ENCODE measurements at regions not wholly inside any gene's neighbourhood (a gene's known extent, or its start where the extent isn't known, plus 50 kb on each side); places are given as distances from the start of the nearest gene placed in this dataset.
"Not testable (repeated sequence)": the region's sequence is repeated elsewhere in the genome, so short reads cannot be mapped to it uniquely, and the experiment has no call there.

GRCh38 chr10:107517811-107518210 is 353.3 kb upstream of the SORCS1 start:
- DNase-seq (ENCODE audit: low spot score): no peak

- DNase-seq (ENCODE audit: low spot score): no peak
These were observed 351.8 kb upstream of the SORCS1 start for GRCh38 chr10:107516349-107516748.

- not testable (repeated sequence) for DNase-seq (ENCODE audit: low spot score)
These were observed 339.5 kb upstream of the SORCS1 start for GRCh38 chr10:107504011-107504410.

- no peak for DNase-seq (ENCODE audit: low spot score)
These were observed 337.9 kb upstream of the SORCS1 start for GRCh38 chr10:107502229-107502985.

GRCh38 chr10:107498983-107499382 is 334.5 kb upstream of the SORCS1 start:
- no peak for DNase-seq (ENCODE audit: low spot score)

- no peak for DNase-seq (ENCODE audit: low spot score)
These were observed 332.5 kb upstream of the SORCS1 start for GRCh38 chr10:107497024-107497423.

- no peak for DNase-seq (ENCODE audit: low spot score)
These were observed 332.1 kb upstream of the SORCS1 start for GRCh38 chr10:107496594-107496993.

GRCh38 chr10:107492389-107492788 is 327.9 kb upstream of the SORCS1 start:
- no peak for DNase-seq (ENCODE audit: low spot score)

- DNase-seq (ENCODE audit: low spot score): no peak
These were observed 325.9 kb upstream of the SORCS1 start for GRCh38 chr10:107490389-107490788.

GRCh38 chr10:107487284-107487683 is 322.8 kb upstream of the SORCS1 start:
- no peak for DNase-seq (ENCODE audit: low spot score)

- DNase-seq (ENCODE audit: low spot score): no peak
These were observed 320.5 kb upstream of the SORCS1 start for GRCh38 chr10:107485019-107485418.

- DNase-seq (ENCODE audit: low spot score): no peak
These were observed 317.4 kb upstream of the SORCS1 start for GRCh38 chr10:107481881-107482280.

GRCh38 chr10:107481224-107481623 is 316.7 kb upstream of the SORCS1 start:
- DNase-seq (ENCODE audit: low spot score): no peak

GRCh38 chr10:107480781-107481180 is 316.3 kb upstream of the SORCS1 start:
- DNase-seq (ENCODE audit: low spot score): no peak

- DNase-seq (ENCODE audit: low spot score): no peak
These were observed 312.8 kb upstream of the SORCS1 start for GRCh38 chr10:107477266-107477665.

- DNase-seq (ENCODE audit: low spot score): no peak
These were observed 311.9 kb upstream of the SORCS1 start for GRCh38 chr10:107476408-107476807.

- DNase-seq (ENCODE audit: low spot score): no peak
These were observed 310.1 kb upstream of the SORCS1 start for GRCh38 chr10:107474650-107475049.

- no peak for DNase-seq (ENCODE audit: low spot score)
These were observed 308.7 kb upstream of the SORCS1 start for GRCh38 chr10:107473225-107473624.

- DNase-seq (ENCODE audit: low spot score): no peak
These were observed 307.4 kb upstream of the SORCS1 start for GRCh38 chr10:107471911-107472310.

- DNase-seq (ENCODE audit: low spot score): no peak
These were observed 289.1 kb upstream of the SORCS1 start for GRCh38 chr10:107453561-107453960.

- no peak for DNase-seq (ENCODE audit: low spot score)
These were observed 286.5 kb upstream of the SORCS1 start for GRCh38 chr10:107451047-107451446.

GRCh38 chr10:107450056-107450455 is 285.6 kb upstream of the SORCS1 start:
- DNase-seq (ENCODE audit: low spot score): no peak

- no peak for DNase-seq (ENCODE audit: low spot score)
These were observed 279.9 kb upstream of the SORCS1 start for GRCh38 chr10:107444443-107444842.

GRCh38 chr10:107443813-107444212 is 279.3 kb upstream of the SORCS1 start:
- no peak for DNase-seq (ENCODE audit: low spot score)

Measured in left forelimb (tissue), 1 donor.